ENCODE measurements at regions not wholly inside any gene's neighbourhood (a gene's known extent, or its start where the extent isn't known, plus 50 kb on each side); places are given as distances from the start of the nearest gene placed in this dataset.

DNA sequence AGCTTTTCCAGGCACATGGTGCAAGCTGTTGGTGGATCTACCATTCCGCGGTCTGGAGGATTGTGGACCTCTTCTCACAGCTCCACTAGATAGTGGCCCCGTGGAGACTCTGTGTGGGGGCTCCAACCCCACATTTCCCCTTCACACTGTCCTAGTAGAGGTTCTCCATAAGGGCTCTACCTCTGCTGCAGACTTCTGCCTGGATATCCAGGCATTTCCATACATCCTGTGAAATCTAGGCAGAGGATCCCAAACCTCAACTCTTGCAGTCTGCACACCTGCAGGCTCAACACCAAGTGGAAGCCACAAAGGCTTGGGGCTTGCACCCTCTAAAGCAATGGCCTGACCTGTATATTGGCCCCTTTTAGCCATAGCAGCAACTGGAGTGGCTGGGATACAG is 283.4 kb upstream of the KLF4 start:
- Mint-ChIP-seq H3K36me3 (ENCODE audit: insufficient read depth, unreplicated experiment) (no peaks in the 10 kb centered on the region), H3K4me1 (ENCODE audit: low read depth, unreplicated experiment) (no peaks in the 10 kb centered on the region), H3K9me3 (ENCODE audit: unreplicated experiment) (no peaks in the 10 kb centered on the region), H3K27me3 (ENCODE audit: insufficient read depth, unreplicated experiment) (no peaks in the 10 kb centered on the region), H3K4me3 (ENCODE audit: unreplicated experiment) (no peak overlapping the region), H3K27ac (ENCODE audit: unreplicated experiment) (no peak overlapping the region)
- H3K4me1 ChIP-seq = no peaks in the 10 kb centered on the region
- H3K9me3 ChIP-seq = peaks cover 5% of the 10 kb centered on the region; the same call in 1 of the 2 replicates
- ChIA-PET POLR2A (no interaction called here), CTCF (no interaction called here)
- intact Hi-C loops (cut with micrococcal nuclease; ENCODE audit: unreplicated experiment) = no loop called here
- H3K36me3 ChIP-seq (ENCODE audit: control insufficient read depth, insufficient read depth, low read length) = no peaks in the 10 kb centered on the region
- no peak for DNase-seq
- no peaks in the 10 kb centered on the region for H3K27me3 ChIP-seq (replicated peaks; ENCODE audit: control insufficient read depth, insufficient read depth, low read length)
- BruUV-seq (replicated peaks) = no TSS peak
- TF ChIP-seq, protein P1, sequence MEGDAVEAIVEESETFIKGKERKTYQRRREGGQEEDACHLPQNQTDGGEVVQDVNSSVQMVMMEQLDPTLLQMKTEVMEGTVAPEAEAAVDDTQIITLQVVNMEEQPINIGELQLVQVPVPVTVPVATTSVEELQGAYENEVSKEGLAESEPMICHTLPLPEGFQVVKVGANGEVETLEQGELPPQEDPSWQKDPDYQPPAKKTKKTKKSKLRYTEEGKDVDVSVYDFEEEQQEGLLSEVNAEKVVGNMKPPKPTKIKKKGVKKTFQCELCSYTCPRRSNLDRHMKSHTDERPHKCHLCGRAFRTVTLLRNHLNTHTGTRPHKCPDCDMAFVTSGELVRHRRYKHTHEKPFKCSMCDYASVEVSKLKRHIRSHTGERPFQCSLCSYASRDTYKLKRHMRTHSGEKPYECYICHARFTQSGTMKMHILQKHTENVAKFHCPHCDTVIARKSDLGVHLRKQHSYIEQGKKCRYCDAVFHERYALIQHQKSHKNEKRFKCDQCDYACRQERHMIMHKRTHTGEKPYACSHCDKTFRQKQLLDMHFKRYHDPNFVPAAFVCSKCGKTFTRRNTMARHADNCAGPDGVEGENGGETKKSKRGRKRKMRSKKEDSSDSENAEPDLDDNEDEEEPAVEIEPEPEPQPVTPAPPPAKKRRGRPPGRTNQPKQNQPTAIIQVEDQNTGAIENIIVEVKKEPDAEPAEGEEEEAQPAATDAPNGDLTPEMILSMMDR (IDR thresholded peaks at IDR 0.05; ENCODE audit: insufficient read depth in 1 of 2, low read depth in 1 of 2, low read length in 1 of 2, severe bottlenecking in 1 of 2, unreplicated experiment in 1 of 2) = no peak
- H3K4me3 ChIP-seq (ENCODE audit: low read depth, low read length) = no peak overlapping the region

DNA sequence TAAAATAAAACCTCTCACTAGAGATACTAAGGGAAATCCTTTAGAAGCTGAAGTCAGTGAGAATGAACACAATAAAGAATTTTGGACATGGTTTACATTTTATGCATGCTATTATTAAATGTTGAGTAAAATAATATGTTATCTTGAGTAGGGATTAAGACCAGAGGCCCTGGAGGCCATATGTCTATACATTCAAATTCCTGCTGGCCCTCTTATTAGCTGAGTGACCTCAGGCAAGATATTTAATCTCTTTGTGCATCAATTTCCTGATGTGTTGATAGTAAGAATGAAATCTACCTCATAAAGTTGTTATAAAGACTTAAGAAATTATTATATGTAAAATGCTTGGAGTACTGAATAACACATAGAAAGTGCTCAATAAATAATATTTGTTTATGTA is 281.1 kb upstream of the KLF4 start:
- no peaks in the 10 kb centered on the region for H3K4me1 Mint-ChIP-seq (ENCODE audit: low read depth, unreplicated experiment)

DNA sequence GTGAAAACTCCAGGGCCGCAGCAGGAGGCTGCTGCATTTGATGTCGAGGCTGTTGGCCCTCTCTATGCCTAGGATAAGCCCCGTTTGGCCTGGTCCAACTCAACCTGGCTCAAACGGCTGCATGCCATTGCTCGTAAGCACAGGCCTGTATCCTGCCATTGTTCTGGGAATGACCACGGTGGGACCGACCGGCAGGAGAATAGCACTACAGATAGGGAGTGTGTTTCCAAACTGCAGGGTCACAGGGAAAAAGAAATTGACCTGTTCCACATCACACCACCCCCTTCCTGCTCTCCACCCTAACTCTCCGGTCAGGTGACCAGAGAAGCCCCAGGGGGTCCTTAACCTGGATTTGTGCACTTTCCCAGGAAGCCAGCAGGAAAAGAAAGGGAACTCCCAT is 278.7 kb upstream of the KLF4 start:
- Mint-ChIP-seq H3K27me3 (ENCODE audit: insufficient read depth, unreplicated experiment) (no peaks in the 10 kb centered on the region), H3K9me3 (ENCODE audit: unreplicated experiment) (no peaks in the 10 kb centered on the region), H3K4me3 (ENCODE audit: unreplicated experiment) (no peak overlapping the region), H3K36me3 (ENCODE audit: insufficient read depth, unreplicated experiment) (no peaks in the 10 kb centered on the region), H3K27ac (ENCODE audit: unreplicated experiment) (no peak overlapping the region), H3K4me1 (ENCODE audit: low read depth, unreplicated experiment) (no peaks in the 10 kb centered on the region)
- Histone ChIP-seq H3K9me3 (peaks cover 5% of the 10 kb centered on the region; the same call in 1 of the 2 replicates), H3K27me3 (replicated peaks; ENCODE audit: control insufficient read depth, insufficient read depth, low read length) (no peaks in the 10 kb centered on the region), H3K36me3 (ENCODE audit: control insufficient read depth, insufficient read depth, low read length) (no peaks in the 10 kb centered on the region), H3K4me1 (no peaks in the 10 kb centered on the region), H3K4me3 (ENCODE audit: low read depth, low read length) (no peak overlapping the region)
- no TSS peak for BruUV-seq (replicated peaks)
- TF ChIP-seq, protein P1 (IDR thresholded peaks at IDR 0.05; ENCODE audit: insufficient read depth in 1 of 2, low read depth in 1 of 2, low read length in 1 of 2, severe bottlenecking in 1 of 2, unreplicated experiment in 1 of 2) = no peak
- DNase-seq = no peak
- intact Hi-C loops (cut with micrococcal nuclease; ENCODE audit: unreplicated experiment) = no loop called here
- ChIA-PET POLR2A (no interaction called here), CTCF (no interaction called here)

More for the DNA sequence above, 281.1 kb upstream of the KLF4 start:
- Histone ChIP-seq H3K4me3 (ENCODE audit: low read depth, low read length) (no peak overlapping the region), H3K36me3 (ENCODE audit: control insufficient read depth, insufficient read depth, low read length) (no peaks in the 10 kb centered on the region), H3K4me1 (no peaks in the 10 kb centered on the region), H3K9me3 (peaks cover 5% of the 10 kb centered on the region; the same call in 1 of the 2 replicates), H3K27me3 (replicated peaks; ENCODE audit: control insufficient read depth, insufficient read depth, low read length) (no peaks in the 10 kb centered on the region)
- BruUV-seq (replicated peaks) = no TSS peak
- Mint-ChIP-seq H3K9me3 (ENCODE audit: unreplicated experiment) (no peaks in the 10 kb centered on the region), H3K27ac (ENCODE audit: unreplicated experiment) (no peak overlapping the region), H3K27me3 (ENCODE audit: insufficient read depth, unreplicated experiment) (no peaks in the 10 kb centered on the region), H3K4me3 (ENCODE audit: unreplicated experiment) (no peak overlapping the region), H3K36me3 (ENCODE audit: insufficient read depth, unreplicated experiment) (no peaks in the 10 kb centered on the region)
- ChIA-PET CTCF (no interaction called here), POLR2A (no interaction called here)
- TF ChIP-seq, protein P1 (IDR thresholded peaks at IDR 0.05; ENCODE audit: insufficient read depth in 1 of 2, low read depth in 1 of 2, low read length in 1 of 2, severe bottlenecking in 1 of 2, unreplicated experiment in 1 of 2) = no peak
- intact Hi-C loops (cut with micrococcal nuclease; ENCODE audit: unreplicated experiment) = no loop called here
- no peak for DNase-seq

Data from Caco-2 (cell line).